ENCODE measurements at regions not wholly inside any gene's neighbourhood (a gene's known extent, or its start where the extent isn't known, plus 50 kb on each side); places are given as distances from the start of the nearest gene placed in this dataset.

GRCh38 chr16:9568261-9568660, 476.8 kb downstream of the HAPSTR1 start:
- Histone ChIP-seq H3K4me1 (ENCODE audit: insufficient read depth, low read length) (no peaks in the 10 kb centered on the region), H3K4me3 (ENCODE audit: insufficient read depth, low read depth, low read length) (no peak overlapping the region), H3K36me3 (ENCODE audit: insufficient read depth, low read length) (no peaks in the 10 kb centered on the region), H3K9me3 (ENCODE audit: insufficient read depth, low read depth, low read length) (no peaks in the 10 kb centered on the region), H3K9ac (ENCODE audit: low read length) (no peak overlapping the region), H3K27ac (ENCODE audit: low read depth, low read length) (no peak overlapping the region), H2AFZ (ENCODE audit: low read depth, low read length) (no peak overlapping the region), H4K20me1 (ENCODE audit: insufficient read depth, low read length) (no peaks in the 10 kb centered on the region), H3K79me2 (ENCODE audit: insufficient read depth, low read length) (no peaks in the 10 kb centered on the region), H3K4me2 (ENCODE audit: low read length) (no peak overlapping the region), H3K27me3 (ENCODE audit: insufficient read depth, low read length) (no peaks in the 10 kb centered on the region)
- Mint-ChIP-seq H3K27ac (ENCODE audit: unreplicated experiment) (no peak overlapping the region), H3K9me3 (ENCODE audit: unreplicated experiment) (no peaks in the 10 kb centered on the region), H3K4me3 (ENCODE audit: unreplicated experiment) (no peak overlapping the region), H3K36me3 (ENCODE audit: low read depth, unreplicated experiment) (no peaks in the 10 kb centered on the region), H3K27me3 (ENCODE audit: low read depth, unreplicated experiment) (peaks cover 7% of the 10 kb centered on the region), H3K4me1 (ENCODE audit: low read depth, unreplicated experiment) (no peaks in the 10 kb centered on the region)
- no peak for TF ChIP-seq EZH2 (IDR thresholded peaks at IDR 0.05; ENCODE audit: insufficient read depth, low read length)
- TF ChIP-seq, protein P1, sequence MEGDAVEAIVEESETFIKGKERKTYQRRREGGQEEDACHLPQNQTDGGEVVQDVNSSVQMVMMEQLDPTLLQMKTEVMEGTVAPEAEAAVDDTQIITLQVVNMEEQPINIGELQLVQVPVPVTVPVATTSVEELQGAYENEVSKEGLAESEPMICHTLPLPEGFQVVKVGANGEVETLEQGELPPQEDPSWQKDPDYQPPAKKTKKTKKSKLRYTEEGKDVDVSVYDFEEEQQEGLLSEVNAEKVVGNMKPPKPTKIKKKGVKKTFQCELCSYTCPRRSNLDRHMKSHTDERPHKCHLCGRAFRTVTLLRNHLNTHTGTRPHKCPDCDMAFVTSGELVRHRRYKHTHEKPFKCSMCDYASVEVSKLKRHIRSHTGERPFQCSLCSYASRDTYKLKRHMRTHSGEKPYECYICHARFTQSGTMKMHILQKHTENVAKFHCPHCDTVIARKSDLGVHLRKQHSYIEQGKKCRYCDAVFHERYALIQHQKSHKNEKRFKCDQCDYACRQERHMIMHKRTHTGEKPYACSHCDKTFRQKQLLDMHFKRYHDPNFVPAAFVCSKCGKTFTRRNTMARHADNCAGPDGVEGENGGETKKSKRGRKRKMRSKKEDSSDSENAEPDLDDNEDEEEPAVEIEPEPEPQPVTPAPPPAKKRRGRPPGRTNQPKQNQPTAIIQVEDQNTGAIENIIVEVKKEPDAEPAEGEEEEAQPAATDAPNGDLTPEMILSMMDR (IDR thresholded peaks at IDR 0.05; ENCODE audit: insufficient read depth, low read depth, low read length) = no peak
- FAIRE-seq = no peak
- DNase-seq (ENCODE audit: low read depth) = no peak

DNA sequence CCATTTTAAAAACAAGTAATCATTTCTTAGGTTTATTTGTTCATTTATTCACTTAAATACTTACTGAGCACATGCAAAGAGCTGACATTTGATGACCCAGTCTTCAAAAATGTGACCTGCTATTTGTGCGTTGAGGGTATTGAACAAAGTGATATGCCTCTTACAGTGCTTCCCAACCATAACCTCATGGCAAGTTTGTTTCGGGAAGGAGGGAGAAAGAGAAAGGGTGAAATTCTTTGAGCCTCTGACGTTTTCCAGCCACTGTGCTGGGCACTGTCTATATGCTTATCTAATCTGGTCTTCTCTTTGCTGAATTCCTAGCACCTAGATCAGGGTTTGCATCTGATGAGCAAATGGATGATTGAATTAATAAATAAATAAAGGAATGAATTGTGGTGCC, 479.1 kb downstream of the HAPSTR1 start:
- H4K20me1 ChIP-seq (ENCODE audit: insufficient read depth, low read length) = no peaks in the 10 kb centered on the region

GRCh38 chr16:9578459-9578858, 487.0 kb downstream of the HAPSTR1 start:
- TF ChIP-seq EZH2 (IDR thresholded peaks at IDR 0.05; ENCODE audit: insufficient read depth, low read length) = no peak
- TF ChIP-seq, protein P1 (IDR thresholded peaks at IDR 0.05; ENCODE audit: insufficient read depth, low read depth, low read length) = no peak
- Mint-ChIP-seq H3K4me1 (ENCODE audit: low read depth, unreplicated experiment) (no peaks in the 10 kb centered on the region), H3K27me3 (ENCODE audit: low read depth, unreplicated experiment) (peaks cover 12% of the 10 kb centered on the region), H3K27ac (ENCODE audit: unreplicated experiment) (no peak overlapping the region), H3K9me3 (ENCODE audit: unreplicated experiment) (peaks cover 4% of the 10 kb centered on the region), H3K36me3 (ENCODE audit: low read depth, unreplicated experiment) (no peaks in the 10 kb centered on the region), H3K4me3 (ENCODE audit: unreplicated experiment) (no peak overlapping the region)
- Histone ChIP-seq H3K36me3 (ENCODE audit: insufficient read depth, low read length) (no peaks in the 10 kb centered on the region), H4K20me1 (ENCODE audit: insufficient read depth, low read length) (no peaks in the 10 kb centered on the region), H3K79me2 (ENCODE audit: insufficient read depth, low read length) (no peaks in the 10 kb centered on the region), H3K9me3 (ENCODE audit: insufficient read depth, low read depth, low read length) (no peaks in the 10 kb centered on the region), H3K4me1 (ENCODE audit: insufficient read depth, low read length) (no peaks in the 10 kb centered on the region), H3K27ac (ENCODE audit: low read depth, low read length) (no peak overlapping the region), H3K9ac (ENCODE audit: low read length) (no peak overlapping the region), H3K4me2 (ENCODE audit: low read length) (no peak overlapping the region), H2AFZ (ENCODE audit: low read depth, low read length) (no peak overlapping the region), H3K4me3 (ENCODE audit: insufficient read depth, low read depth, low read length) (no peak overlapping the region), H3K27me3 (ENCODE audit: insufficient read depth, low read length) (no peaks in the 10 kb centered on the region)
- DNase-seq (ENCODE audit: low read depth) = no peak
- FAIRE-seq = no peak

More for the DNA sequence above, 479.1 kb downstream of the HAPSTR1 start:
- no peaks in the 10 kb centered on the region for H3K9me3 ChIP-seq (ENCODE audit: insufficient read depth, low read depth, low read length)
- no peak overlapping the region for H3K9ac ChIP-seq (ENCODE audit: low read length)
- no peak overlapping the region for H2AFZ ChIP-seq (ENCODE audit: low read depth, low read length)
- TF ChIP-seq, protein P1 (IDR thresholded peaks at IDR 0.05; ENCODE audit: insufficient read depth, low read depth, low read length) = no peak
- no peak for TF ChIP-seq EZH2 (IDR thresholded peaks at IDR 0.05; ENCODE audit: insufficient read depth, low read length)
- Mint-ChIP-seq H3K36me3 (ENCODE audit: low read depth, unreplicated experiment) (no peaks in the 10 kb centered on the region), H3K9me3 (ENCODE audit: unreplicated experiment) (peaks cover 2% of the 10 kb centered on the region), H3K4me1 (ENCODE audit: low read depth, unreplicated experiment) (no peaks in the 10 kb centered on the region), H3K27me3 (ENCODE audit: low read depth, unreplicated experiment) (peaks cover 7% of the 10 kb centered on the region), H3K27ac (ENCODE audit: unreplicated experiment) (no peak overlapping the region), H3K4me3 (ENCODE audit: unreplicated experiment) (no peak overlapping the region)
- no peaks in the 10 kb centered on the region for H3K4me1 ChIP-seq (ENCODE audit: insufficient read depth, low read length)
- H3K27ac ChIP-seq (ENCODE audit: low read depth, low read length) = no peak overlapping the region
- H3K4me3 ChIP-seq (ENCODE audit: insufficient read depth, low read depth, low read length) = no peak overlapping the region
- H3K36me3 ChIP-seq (ENCODE audit: insufficient read depth, low read length) = no peaks in the 10 kb centered on the region
- no peaks in the 10 kb centered on the region for H3K79me2 ChIP-seq (ENCODE audit: insufficient read depth, low read length)
- H3K27me3 ChIP-seq (ENCODE audit: insufficient read depth, low read length) = no peaks in the 10 kb centered on the region
- FAIRE-seq (no peak), DNase-seq (ENCODE audit: low read depth) (no peak)
- no peak overlapping the region for H3K4me2 ChIP-seq (ENCODE audit: low read length)
